ENCODE measurements at regions not wholly inside any gene's neighbourhood (a gene's known extent, or its start where the extent isn't known, plus 50 kb on each side); places are given as distances from the start of the nearest gene placed in this dataset.

GRCh38 chr12:20142316-20142715 is 226.0 kb upstream of the PDE3A start:
- TF ChIP-seq CTCF (IDR thresholded peaks at IDR 0.05): no peak
- TF ChIP-seq POLR2AphosphoS5 (IDR thresholded peaks at IDR 0.05): no peak
- TF ChIP-seq POLR2A (IDR thresholded peaks at IDR 0.05): no peak
- TF ChIP-seq EP300 (IDR thresholded peaks at IDR 0.05): no peak

Data from sigmoid colon (tissue), 4 donors.